ENCODE measurements at regions not wholly inside any gene's neighbourhood (a gene's known extent, or its start where the extent isn't known, plus 50 kb on each side); places are given as distances from the start of the nearest gene placed in this dataset.

DNA sequence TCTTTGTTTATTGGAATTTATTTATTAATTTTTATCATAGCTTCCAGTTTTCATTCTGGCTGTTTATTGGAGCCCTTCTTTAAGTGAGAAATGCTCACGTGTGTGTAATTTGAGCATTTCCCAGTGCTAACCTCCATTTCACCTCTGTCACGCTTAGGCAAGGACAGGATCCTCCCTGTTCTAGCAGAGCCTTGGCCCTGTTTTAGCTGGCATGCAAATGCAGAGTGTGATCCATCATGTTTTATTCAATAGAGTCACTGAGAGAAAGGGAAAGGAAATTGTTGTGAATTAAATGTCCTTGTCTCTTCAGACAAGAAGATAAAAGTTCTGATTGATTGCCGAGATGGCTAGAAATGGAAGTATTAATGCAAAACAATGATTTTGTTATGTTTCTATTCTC is 137.3 kb upstream of the ACO1 start:
- no peak for DNase-seq

GRCh38 chr9:32248189-32248712 is 136.2 kb upstream of the ACO1 start:
- no peak for DNase-seq

- DNase-seq, result peak; percentile 33
Observed at GRCh38 chr9:32251539-32251938, 132.9 kb upstream of the ACO1 start.

GRCh38 chr9:32253731-32254130 is 130.7 kb upstream of the ACO1 start:
- DNase-seq, result no peak

DNA sequence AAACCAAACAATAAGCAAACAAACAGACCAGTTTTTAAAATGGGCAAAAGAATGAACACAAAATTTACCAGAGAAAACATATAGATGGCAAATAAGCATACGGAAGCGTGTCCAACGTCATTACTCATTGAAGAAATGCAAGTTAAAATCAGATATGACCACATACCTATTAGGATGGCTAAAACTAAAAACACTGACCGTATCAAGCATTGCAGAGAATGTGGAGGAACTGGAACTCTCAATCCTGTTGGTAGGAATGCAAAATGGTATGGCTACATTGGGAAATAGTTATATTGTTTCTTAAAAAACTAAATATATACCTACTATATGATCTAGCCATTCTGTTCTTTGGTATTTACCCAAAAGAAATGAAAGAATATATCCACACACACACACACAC is 129.4 kb upstream of the ACO1 start:
- no peak for DNase-seq

DNA sequence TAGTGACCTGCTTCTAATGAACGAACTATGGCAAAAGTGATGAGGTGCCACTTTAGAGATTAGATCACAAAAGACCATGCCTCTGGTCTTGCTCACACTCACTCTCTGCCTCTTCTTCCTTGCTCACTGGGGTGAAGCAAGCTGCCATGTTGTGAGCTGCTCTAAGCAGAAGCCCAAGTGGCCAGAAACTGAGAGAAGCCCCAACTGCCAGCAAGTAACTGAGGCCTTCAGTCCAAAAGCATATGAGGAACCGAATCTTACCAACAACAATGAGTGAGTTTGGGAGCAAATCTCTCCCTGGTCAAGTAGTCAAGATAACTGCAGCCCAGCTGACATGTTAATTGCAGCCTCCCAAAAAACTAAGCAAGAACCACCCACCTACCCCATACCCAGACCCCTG is 126.0 kb upstream of the ACO1 start:
- no peak for DNase-seq

DNA sequence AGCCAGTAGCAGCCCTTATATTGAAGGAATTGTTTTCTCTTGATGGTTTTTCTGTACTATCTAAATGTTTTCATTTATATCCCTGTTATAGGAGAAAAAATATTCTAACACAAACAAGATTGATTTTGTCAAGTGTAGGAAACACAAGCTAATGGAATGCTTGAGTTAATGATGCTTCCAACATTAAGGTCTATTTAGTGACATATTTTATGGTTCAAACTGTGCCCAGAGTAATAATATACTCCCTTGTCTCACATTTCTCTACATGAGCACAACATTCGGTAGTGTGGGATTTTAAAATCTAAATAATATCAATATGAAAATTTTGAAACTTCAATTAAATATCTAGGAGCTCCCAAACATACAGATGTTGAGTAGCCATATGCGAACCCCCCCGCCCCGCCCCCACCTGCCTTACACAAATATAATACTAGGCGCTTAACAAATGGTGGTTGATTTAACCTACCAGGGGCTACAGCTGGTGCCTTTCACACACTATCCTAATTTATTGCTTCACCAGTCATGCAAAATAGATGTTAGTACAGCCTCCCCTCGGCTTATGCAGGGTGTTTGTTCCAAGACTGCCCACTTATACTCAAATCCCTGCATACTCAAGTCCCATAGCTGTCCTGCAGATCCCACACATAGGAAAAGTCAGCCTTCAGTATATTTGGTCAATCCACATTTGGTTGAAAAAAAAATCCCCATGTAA is 124.1 kb upstream of the ACO1 start:
- DNase-seq, result no peak

GRCh38 chr9:32264170-32264864 is 120.1 kb upstream of the ACO1 start:
- no peak for DNase-seq

DNA sequence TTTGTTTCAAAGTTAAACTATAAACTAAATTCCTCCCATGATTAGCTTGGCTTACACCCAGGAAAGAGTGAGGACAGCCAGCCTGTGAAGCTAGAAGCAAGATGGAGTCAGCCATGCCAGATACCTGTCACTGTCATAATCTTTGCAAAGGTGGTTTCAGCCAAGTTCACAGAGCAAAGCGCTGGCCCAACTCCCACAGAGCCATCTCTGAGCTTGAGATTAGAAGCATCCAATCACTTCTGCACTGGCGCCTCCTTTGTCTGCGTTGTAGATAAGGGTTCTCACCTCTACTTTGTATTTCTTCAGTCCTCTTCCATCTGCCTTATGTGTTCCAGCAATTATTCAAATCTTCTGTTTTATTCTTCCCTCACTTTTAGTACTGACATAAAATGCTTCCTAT is 119.4 kb upstream of the ACO1 start:
- DNase-seq, result no peak

DNA sequence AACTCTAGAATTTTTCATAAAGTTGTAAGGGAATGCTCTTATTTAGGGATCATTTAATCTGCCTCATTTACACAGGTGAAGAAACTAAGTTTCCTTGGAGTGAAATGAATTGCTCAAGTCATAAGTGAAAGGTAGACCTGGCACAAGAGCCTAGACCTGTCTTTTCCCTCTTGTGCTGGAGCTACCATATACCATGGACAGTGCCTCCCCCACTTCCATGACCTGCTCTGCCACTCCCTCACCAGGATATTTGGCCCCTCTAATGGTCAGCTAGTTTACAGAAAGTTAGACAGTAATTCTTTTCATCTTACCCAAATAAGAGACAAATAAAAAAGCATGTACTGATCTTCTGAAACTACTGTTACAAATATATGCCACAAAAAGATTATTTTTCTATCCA is 105.5 kb upstream of the ACO1 start:
- DNase-seq, result no peak

- DNase-seq, result no peak
Observed at GRCh38 chr9:32289756-32290155, 94.7 kb upstream of the ACO1 start.

DNA sequence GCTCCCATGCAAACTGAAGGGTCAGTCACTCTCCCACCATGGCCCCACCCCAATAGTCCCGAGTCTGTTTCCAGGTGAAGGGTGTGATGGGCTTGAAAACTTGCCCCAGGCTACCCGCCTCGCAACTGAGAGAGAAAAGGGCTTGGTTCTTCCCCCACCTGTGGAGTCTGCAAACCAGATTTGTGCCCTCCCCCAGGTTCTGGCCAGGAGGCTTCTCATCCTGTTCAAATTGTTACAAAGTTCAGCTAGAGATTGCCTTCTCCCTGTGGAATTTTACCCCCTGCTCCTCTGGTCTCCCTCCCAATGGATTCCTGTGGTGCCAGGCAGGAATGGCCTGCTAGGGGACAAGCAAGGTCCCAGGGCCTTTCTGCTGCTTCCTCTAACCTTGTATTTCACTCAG is 93.1 kb upstream of the ACO1 start:
- no peak for DNase-seq

GRCh38 chr9:32292611-32293010 is 91.8 kb upstream of the ACO1 start:
- no peak for DNase-seq

DNA sequence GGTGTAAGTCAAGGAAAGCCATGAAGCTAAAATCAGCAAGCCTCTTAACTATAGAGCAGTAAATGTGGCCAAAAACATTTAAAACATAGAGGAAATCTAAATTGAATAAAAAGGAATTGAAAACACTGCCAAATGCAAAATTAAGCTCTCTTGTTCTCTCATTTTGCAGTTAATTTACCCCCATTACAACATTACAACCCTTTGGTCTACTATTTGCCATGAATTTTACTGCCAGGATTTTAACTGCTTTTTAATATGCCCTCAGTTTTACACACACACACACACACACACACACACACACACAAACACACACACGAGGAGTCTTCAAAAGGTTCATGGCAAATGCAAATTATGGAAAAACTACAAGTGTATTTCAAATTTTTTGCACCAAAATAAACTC is 91.4 kb upstream of the ACO1 start:
- DNase-seq, result no peak

GRCh38 chr9:32294106-32294505 is 90.3 kb upstream of the ACO1 start:
- DNase-seq, result no peak

GRCh38 chr9:32300373-32300772 is 84.1 kb upstream of the ACO1 start:
- DNase-seq, result no peak

DNA sequence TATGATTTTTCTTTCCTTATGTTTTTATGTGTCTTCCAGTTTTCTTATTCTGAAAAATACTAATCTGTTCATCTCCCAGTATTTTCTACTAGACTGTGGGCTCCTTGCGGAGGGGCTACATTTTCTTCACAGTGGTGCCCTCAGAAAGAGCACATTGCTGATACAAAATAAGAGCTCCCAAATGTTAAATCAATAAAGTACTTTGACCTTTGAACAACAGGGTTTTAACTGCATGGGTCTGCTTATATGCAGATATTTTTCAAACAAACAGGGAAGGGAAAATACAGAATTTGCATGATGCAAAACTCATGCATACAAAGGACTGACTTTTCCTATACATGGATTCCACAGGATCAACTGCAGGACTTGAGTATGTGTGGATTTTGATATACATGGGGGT is 79.9 kb upstream of the ACO1 start:
- DNase-seq, result no peak

DNA sequence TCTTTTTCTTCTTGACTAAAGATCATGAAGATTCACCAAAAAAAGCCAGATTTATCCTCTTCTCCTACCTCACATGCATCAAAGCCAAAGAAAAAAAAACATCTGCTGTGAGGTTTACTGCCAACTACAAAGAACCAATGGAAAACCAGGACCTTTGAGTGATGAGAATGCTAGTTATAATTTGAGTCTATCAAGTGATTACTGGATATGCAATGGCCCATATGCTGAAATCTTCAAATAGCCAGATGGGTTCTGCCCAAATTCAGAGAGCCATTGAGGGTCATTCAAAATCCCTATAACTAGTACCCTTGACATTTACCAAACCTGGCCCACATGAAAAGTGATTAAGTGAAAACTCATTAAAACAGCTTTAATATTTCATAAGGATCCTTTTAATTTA is 78.4 kb upstream of the ACO1 start:
- DNase-seq, result peak; percentile 57

GRCh38 chr9:32319312-32319929 is 65.0 kb upstream of the ACO1 start:
- no peak for DNase-seq

DNA sequence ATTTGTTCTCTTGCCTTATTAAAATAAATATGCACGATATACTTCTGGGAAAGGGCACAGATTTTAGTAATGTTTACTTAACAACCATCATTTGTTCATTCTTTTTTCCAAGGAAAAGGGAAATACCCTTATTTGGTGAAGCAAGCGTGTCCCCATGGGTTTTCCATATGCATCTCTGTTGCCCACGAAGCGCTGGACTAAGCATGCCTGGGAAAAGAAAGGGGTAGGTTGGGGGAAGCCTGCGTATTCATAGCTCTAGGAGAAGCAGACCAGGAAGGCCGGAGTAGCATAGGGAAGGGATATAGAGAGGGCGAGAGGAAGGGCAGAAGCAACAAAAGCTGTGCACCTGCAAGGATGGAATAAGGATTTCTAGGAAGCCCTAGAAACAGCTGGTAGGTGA is 61.8 kb upstream of the ACO1 start:
- DNase-seq, result no peak

- DNase-seq, result no peak
Observed at GRCh38 chr9:32326146-32326545, 58.3 kb upstream of the ACO1 start.

- DNase-seq, result no peak
Observed at GRCh38 chr9:32331240-32331639, 53.2 kb upstream of the ACO1 start.

- no peak for DNase-seq
Observed at GRCh38 chr9:32334112-32334511, 50.3 kb upstream of the ACO1 start.
